Activated CD4-positive, alpha-beta T cell treated with anti-CD3 and anti-CD28 coated beads for 1 hour (primary cell): ENCODE measurements at regions not wholly inside any gene's neighbourhood (a gene's known extent, or its start where the extent isn't known, plus 50 kb on each side); places are given as distances from the start of the nearest gene placed in this dataset.

ENCODE experiments used
- DNase-seq: peaks from one replicate; pipeline ENCODE4 v3.0.0-alpha.2; 2020

- DNase-seq = no peak
Measured at GRCh38 chr6:104572901-104573300, 286.8 kb downstream of the HACE1 start.

GRCh38 chr6:104566411-104566810 lies 293.3 kb downstream of the HACE1 start:
- DNase-seq = no peak

GRCh38 chr6:104563306-104563705 lies 296.4 kb downstream of the HACE1 start:
- DNase-seq = no peak

- no peak for DNase-seq
Measured at GRCh38 chr6:104559435-104560202, 300.1 kb downstream of the HACE1 start.

- no peak for DNase-seq
Measured at GRCh38 chr6:104558746-104559145, 301.0 kb downstream of the HACE1 start.

GRCh38 chr6:104548297-104548696 lies 311.4 kb downstream of the HACE1 start:
- no peak for DNase-seq

- DNase-seq = no peak
Measured at GRCh38 chr6:104541411-104541810, 318.3 kb downstream of the HACE1 start.

- DNase-seq = no peak
Measured at GRCh38 chr6:104540743-104541142, 319.0 kb downstream of the HACE1 start.

GRCh38 chr6:104539173-104539572 lies 320.5 kb downstream of the HACE1 start:
- DNase-seq = no peak

GRCh38 chr6:104537872-104538271 lies 321.8 kb downstream of the HACE1 start:
- DNase-seq = no peak

- DNase-seq = no peak
Measured at GRCh38 chr6:104537180-104537579, 322.5 kb downstream of the HACE1 start.

- no peak for DNase-seq
Measured at GRCh38 chr6:104532462-104532861, 327.3 kb downstream of the HACE1 start.

GRCh38 chr6:104531646-104532045 lies 328.1 kb downstream of the HACE1 start:
- no peak for DNase-seq

- no peak for DNase-seq
Measured at GRCh38 chr6:104527761-104528415, 331.8 kb downstream of the HACE1 start.

GRCh38 chr6:104527311-104527710 lies 332.4 kb downstream of the HACE1 start:
- DNase-seq = no peak

- no peak for DNase-seq
Measured at GRCh38 chr6:104526376-104526775, 333.3 kb downstream of the HACE1 start.

- DNase-seq = peak; percentile 36
Measured at GRCh38 chr6:104525677-104526322, 333.9 kb downstream of the HACE1 start.

- no peak for DNase-seq
Measured at GRCh38 chr6:104522533-104522932, 337.2 kb downstream of the HACE1 start.

- no peak for DNase-seq
Measured at GRCh38 chr6:104521176-104521575, 338.5 kb downstream of the HACE1 start.

GRCh38 chr6:104519566-104519965 lies 340.2 kb downstream of the HACE1 start:
- no peak for DNase-seq

GRCh38 chr6:104509355-104509754 lies 350.4 kb downstream of the HACE1 start:
- DNase-seq = no peak

GRCh38 chr6:104506429-104506828 lies 353.3 kb downstream of the HACE1 start:
- no peak for DNase-seq

- no peak for DNase-seq
Measured at GRCh38 chr6:104505838-104506237, 353.9 kb downstream of the HACE1 start.

- no peak for DNase-seq
Measured at GRCh38 chr6:104500265-104500664, 359.5 kb downstream of the HACE1 start.
